ENCODE measurements at regions not wholly inside any gene's neighbourhood (a gene's known extent, or its start where the extent isn't known, plus 50 kb on each side); places are given as distances from the start of the nearest gene placed in this dataset.
A peak's percentile ranks its signal among the peaks of the same experiment; 100 is the strongest.

GRCh38 chr5:168086104-168086610, 205.3 kb upstream of the WWC1 start:
- no peak overlapping the region for H3K4me3 ChIP-seq (replicated peaks; ENCODE audit: low read depth, low read length)
- TF ChIP-seq CTCF (IDR thresholded peaks at IDR 0.05; ENCODE audit: low read depth, low read length, missing control alignments), result peak; percentile 10
- no peak for DNase-seq (ENCODE audit: extremely low read depth, low read depth)

GRCh38 chr5:168086746-168087145, 204.7 kb upstream of the WWC1 start:
- H3K4me3 ChIP-seq (replicated peaks; ENCODE audit: low read depth, low read length), result no peak overlapping the region
- DNase-seq (ENCODE audit: extremely low read depth, low read depth), result no peak
- TF ChIP-seq CTCF (IDR thresholded peaks at IDR 0.05; ENCODE audit: low read depth, low read length, missing control alignments), result no peak

- H3K4me3 ChIP-seq (replicated peaks; ENCODE audit: low read depth, low read length), result no peak overlapping the region
Measured at GRCh38 chr5:168088410-168089173, 202.9 kb upstream of the WWC1 start.

GRCh38 chr5:168089201-168089887, 202.1 kb upstream of the WWC1 start:
- no peak overlapping the region for H3K4me3 ChIP-seq (replicated peaks; ENCODE audit: low read depth, low read length)
- no peak for TF ChIP-seq CTCF (IDR thresholded peaks at IDR 0.05; ENCODE audit: low read depth, low read length, missing control alignments)
- DNase-seq (ENCODE audit: extremely low read depth, low read depth), result no peak

More at GRCh38 chr5:168088410-168089173, 202.9 kb upstream of the WWC1 start:
- DNase-seq (ENCODE audit: extremely low read depth, low read depth), result no peak
- TF ChIP-seq CTCF (IDR thresholded peaks at IDR 0.05; ENCODE audit: low read depth, low read length, missing control alignments), result no peak

- TF ChIP-seq CTCF (IDR thresholded peaks at IDR 0.05; ENCODE audit: low read depth, low read length, missing control alignments), result no peak
- no peak overlapping the region for H3K4me3 ChIP-seq (replicated peaks; ENCODE audit: low read depth, low read length)
- DNase-seq (ENCODE audit: extremely low read depth, low read depth), result no peak
Measured at GRCh38 chr5:168092209-168093185, 198.9 kb upstream of the WWC1 start.

GRCh38 chr5:168093200-168093910, 198.1 kb upstream of the WWC1 start:
- no peak for TF ChIP-seq CTCF (IDR thresholded peaks at IDR 0.05; ENCODE audit: low read depth, low read length, missing control alignments)
- H3K4me3 ChIP-seq (replicated peaks; ENCODE audit: low read depth, low read length), result no peak overlapping the region
- no peak for DNase-seq (ENCODE audit: extremely low read depth, low read depth)
